Stimulated activated CD8-positive, alpha-beta memory T cell treated with anti-CD3 and anti-CD28 coated beads, Interleukin-7, amount 100 ng/mL, for 1 hour (primary cell): ENCODE measurements at regions not wholly inside any gene's neighbourhood (a gene's known extent, or its start where the extent isn't known, plus 50 kb on each side); places are given as distances from the start of the nearest gene placed in this dataset.

Experiments used
- DNase-seq, 2 donors: peaks; one replicate each; pipeline ENCODE4 v3.0.0-alpha.2; 2020; ENCODE audit warnings: low read depth in 2 of 2

GRCh38 chr2:217037353-217037752 lies 177.5 kb upstream of the TNP1 start:
- no peak for DNase-seq

- DNase-seq, result no peak
These were observed 176.1 kb upstream of the TNP1 start for GRCh38 chr2:217035967-217036366.

DNA sequence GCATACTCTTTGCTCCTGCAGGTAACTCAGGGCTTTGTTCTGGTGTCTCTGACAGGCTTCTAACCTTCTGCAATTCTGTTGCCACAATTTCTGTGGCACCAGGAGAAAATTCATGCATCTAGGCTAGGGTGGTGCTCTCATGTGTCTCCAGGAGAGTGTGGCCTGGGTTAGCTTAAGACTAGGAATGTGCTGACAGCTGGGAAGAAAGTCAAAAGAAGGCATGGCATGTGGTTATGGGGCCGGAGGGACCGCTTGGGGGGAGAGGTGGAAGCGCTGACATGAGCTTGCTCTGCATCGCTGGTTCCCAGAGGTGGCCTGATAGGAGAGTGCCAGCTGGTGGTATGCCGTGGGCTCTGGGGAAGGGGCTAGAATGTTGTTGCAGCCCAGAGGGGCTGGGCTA lies 173.3 kb upstream of the TNP1 start:
- no peak for DNase-seq

DNA sequence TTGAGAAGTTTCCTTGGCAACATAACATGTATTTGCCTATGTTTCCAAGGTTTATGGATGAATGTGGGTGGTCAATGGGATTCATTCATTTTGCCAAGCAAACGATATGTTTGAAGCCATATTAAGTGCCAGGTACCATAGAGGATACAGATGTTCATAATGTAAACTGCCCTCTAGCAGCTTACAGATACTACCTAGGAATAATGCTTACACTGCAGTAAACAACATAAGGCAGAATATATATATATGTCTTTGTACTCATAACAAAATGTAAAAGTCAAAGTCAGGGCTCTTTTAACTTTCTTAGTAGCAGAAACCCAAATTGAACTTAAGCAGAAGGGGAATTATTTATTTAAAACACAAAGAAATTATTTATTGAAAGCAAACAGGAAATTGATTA lies 171.6 kb upstream of the TNP1 start:
- no peak for DNase-seq

- DNase-seq, result no peak
These were observed 170.2 kb upstream of the TNP1 start for GRCh38 chr2:217030081-217030480.

GRCh38 chr2:217028128-217028527 lies 168.3 kb upstream of the TNP1 start:
- DNase-seq, result no peak

- no peak for DNase-seq
These were observed 167.6 kb upstream of the TNP1 start for GRCh38 chr2:217027414-217027813.

DNA sequence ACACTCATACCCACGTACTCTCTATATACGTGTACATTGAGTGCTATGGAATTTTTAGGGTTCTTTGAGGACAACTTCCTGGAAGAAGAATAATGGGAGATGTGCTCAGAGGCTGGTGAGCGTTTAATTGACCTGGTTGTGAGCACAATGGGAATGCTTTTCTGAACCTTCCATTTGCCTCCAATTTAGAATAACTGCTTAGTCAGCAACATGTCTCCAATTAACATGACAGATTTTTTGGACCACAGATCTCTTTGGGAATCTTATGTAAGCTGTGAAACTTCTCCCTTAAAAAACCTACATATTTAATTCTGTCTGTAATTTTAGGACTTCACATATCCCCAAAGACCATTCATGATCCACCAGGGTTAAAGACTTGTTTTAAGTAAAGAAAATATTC lies 166.7 kb upstream of the TNP1 start:
- no peak for DNase-seq

DNA sequence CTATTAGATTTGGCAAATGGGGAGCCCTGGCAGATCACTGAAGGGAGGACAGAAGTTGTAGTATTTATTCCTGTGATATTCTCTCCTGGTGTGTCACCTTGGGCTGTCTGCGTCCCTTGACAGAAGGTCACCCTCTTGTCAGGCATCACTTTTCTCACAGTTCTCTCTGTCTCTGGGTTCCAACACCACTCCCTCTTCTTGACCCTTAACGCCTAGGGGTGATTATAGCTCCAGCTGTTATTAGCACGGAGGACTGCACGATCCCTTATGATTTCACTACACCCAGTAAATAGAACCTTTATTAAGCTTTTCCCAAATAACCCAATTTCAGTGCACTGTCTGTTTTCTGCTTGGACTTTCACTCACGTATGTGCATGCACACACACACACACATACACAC lies 166.3 kb upstream of the TNP1 start:
- DNase-seq, result no peak

DNA sequence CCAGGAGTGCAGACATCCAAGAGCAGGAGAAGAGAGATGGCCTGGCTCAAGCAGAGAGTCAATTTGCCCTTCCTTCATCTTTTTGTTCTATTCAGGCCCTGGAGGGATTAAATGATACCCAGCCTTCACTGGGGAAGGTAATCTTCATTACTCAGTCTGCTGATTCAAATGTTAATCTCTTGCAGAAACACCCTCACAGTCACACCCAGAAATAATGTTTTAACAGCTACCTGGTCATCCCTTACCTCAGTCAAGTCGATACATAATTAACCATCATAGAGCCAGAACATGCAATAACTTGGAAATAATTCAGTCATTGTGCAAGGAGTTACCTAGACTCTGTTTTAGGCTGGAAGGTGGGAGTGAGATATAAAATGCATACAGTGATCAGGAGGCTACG lies 163.7 kb upstream of the TNP1 start:
- no peak for DNase-seq

DNA sequence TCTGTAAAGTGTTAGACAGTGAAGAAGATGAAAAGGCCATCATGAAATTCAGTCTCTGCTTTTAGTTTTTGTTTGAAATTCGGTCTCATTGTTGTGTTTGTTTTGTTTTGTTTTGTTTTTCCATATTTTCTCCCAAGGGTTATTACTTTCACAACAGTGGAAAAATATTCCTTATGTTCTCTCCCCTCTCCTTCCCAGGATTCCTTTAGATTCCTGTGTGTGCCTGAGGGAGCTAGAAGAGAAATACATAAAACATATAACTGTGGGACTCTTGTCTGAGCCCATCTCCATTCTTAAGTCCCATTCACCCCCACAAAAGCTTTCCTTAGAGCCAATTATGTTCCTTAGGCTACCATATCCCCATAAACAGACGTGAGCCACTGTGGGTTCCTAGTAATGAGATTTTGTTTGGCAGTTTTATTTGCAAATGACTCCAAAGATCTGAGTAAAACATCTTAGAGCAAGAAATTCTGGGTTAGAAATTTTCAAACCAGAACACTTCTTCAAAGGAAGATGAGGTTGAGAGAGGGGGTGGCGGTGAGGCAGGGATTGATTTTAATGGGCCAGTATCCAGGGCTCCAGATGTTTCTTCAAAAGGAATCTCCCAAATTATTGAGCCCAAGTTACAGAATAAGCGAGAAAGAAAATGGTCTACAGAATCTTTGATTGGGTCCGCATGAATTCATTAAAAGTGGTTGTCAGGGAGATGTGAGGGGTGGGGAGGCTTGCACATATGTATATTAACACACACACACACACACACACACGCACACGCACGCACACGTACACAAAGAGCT lies 157.8 kb upstream of the TNP1 start:
- DNase-seq, result no peak

GRCh38 chr2:217016796-217017419 lies 157.0 kb upstream of the TNP1 start:
- no peak for DNase-seq

DNA sequence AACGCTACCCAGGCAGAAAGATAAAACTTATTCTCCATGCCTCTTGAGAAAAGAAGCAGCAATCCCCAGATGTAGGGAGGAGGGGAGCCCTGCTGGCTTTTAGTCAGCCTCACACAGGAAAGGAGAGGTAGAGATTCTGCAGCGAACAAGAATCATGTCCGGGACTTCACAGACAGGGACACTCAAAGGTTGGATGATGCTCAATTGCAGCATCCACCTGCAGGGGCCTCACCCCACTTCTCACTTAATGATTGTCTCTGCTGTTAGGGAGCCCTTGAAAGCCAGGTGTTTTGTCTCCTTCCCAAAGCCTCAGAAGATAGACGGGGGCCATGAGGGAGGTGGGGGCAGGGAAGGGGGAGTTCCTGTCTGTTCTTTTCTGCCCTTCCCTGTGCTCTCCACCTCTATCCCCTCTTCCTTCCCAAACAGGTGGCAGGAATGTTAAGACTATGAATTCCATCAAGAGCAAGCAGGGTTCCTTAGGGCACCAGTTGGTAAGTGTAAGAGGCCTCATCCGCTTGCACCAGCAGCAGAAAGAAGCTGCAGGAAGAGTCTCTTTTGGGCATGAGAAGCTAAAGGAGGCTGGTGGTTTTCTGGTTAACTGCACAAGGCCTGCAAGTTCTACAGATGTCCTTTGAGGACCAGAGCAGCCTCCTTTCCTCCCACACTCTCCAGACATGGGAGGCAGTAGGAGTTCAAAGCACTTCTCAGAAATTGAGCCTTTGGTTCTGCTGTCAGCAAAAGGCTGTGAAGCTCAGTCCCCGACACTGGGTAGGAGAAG lies 154.7 kb upstream of the TNP1 start:
- DNase-seq, result no peak

- no peak for DNase-seq
These were observed 154.1 kb upstream of the TNP1 start for GRCh38 chr2:217013926-217014325.

GRCh38 chr2:217011576-217011975 lies 151.7 kb upstream of the TNP1 start:
- DNase-seq, result no peak

DNA sequence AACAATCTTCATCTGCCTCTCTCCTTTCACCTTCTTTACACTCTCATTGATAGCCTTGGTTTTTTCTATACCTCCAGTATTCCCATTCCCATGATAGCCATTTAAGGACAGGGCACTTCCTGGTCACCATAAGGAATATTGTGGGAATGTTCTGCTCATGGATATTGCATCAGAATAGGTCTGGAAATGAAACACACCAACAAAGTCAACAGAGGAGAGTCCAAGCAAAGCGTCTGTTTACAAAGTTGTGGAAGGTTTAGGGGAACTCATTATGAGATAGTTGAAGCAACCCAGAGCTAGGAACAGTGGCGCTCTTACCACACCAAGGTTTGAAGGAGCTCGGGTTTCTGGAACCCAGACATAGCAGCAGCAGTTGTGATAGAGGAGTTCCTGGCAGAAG lies 150.3 kb upstream of the TNP1 start:
- DNase-seq, result no peak

GRCh38 chr2:217008794-217009193 lies 148.9 kb upstream of the TNP1 start:
- DNase-seq, result no peak

DNA sequence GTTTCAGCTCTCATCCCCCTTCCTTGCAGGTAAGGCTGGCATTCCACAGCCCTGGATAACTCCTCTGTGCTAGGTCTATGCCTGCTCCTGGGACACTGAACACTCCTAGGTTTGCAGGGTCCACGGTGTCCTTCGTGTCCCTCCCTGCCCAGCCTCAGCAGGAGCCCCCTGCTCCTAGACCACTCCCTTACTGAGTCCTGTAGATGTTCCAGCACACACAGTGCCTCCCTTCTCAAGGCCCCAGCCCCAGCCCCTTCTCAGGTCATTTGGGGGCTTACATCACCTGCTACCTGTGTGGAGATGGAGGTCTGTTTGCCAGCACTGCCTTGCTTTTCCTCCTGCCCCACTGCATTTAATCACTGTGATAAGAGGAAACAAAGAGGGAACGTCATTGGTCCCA lies 146.4 kb upstream of the TNP1 start:
- DNase-seq, result no peak

DNA sequence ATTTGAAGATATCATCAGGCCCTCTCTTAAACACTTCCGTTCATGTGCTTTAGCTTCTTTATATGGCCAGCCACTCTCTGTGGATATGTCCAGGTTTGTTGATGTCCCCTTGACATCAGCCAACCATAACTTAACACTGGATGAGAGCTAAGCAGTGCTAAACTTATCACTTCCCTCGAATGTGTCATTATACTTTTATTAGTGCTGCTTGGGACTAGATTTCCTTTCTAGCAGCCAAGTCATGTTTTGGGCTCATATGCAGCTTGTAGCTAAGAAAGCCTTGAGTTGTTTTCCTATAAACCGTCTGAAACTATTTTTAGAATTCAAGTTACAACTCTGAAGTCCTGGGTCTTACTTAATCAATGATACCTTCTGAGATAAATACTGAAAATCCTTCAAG lies 144.8 kb upstream of the TNP1 start:
- no peak for DNase-seq

DNA sequence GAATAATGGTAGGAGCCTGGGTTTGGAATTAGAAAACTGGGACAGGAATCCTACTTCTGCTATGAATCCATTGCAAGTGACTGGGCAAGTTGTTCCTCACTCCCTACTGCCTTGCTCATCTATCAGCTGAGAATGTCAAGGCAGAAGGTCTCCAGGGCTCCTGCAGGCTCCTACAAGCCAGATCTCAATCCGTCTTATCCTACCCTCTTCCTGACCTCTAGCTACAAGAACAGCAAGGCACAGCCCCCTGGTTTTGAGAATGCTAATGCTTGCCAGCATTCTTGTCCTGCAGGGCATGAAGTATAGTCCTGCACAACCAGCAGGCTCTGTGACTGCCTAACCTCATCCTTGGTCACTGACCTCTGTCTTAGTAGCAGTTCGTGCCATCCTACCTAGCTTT lies 141.9 kb upstream of the TNP1 start:
- no peak for DNase-seq

- DNase-seq, result no peak
These were observed 140.5 kb upstream of the TNP1 start for GRCh38 chr2:217000406-217000805.

- no peak for DNase-seq
These were observed 136.5 kb upstream of the TNP1 start for GRCh38 chr2:216996279-216996845.
